ENCODE measurements at regions not wholly inside any gene's neighbourhood (a gene's known extent, or its start where the extent isn't known, plus 50 kb on each side); places are given as distances from the start of the nearest gene placed in this dataset.

- H4K20me1 ChIP-seq (ENCODE audit: insufficient read depth): no peaks in the 10 kb centered on the region
- 73% methylated on average over 2 of the region's 2 CpGs for WGBS (ENCODE audit: low lambda C conversion rate)
Measured at GRCh38 chr4:123479944-123480343, 83.3 kb downstream of the SPRY1 start.

GRCh38 chr4:123480706-123481418 is 84.3 kb downstream of the SPRY1 start:
- Histone ChIP-seq H3K4me2 (no peak overlapping the region), H3K4me1 (ENCODE audit: control insufficient read depth in 1 of 2, insufficient read depth in 2 of 2, low read depth in 1 of 2, low read length in 1 of 2) (no peaks in the 10 kb centered on the region; a peak in 1 of 4 replicates), H3K27ac (ENCODE audit: low read depth in 2 of 2, low read length in 1 of 2) (no peak overlapping the region; a peak in 1 of 4 replicates), H3K4me3 (ENCODE audit: low read depth in 2 of 2, low read length in 1 of 2) (no peak overlapping the region), H3K9me2 (no peaks in the 10 kb centered on the region), H3K79me2 (ENCODE audit: insufficient read depth) (no peaks in the 10 kb centered on the region), H3F3A (replicated peaks; ENCODE audit: insufficient read depth) (no peaks in the 10 kb centered on the region), H4K20me1 (ENCODE audit: insufficient read depth) (no peaks in the 10 kb centered on the region), H3K27me3 (ENCODE audit: insufficient read depth) (no peaks in the 10 kb centered on the region), H3K9ac (no peak overlapping the region), H3K36me3 (replicated peaks in 1 of 2; ENCODE audit: control insufficient read depth in 1 of 2, insufficient read depth in 2 of 2, low read length in 1 of 2) (no peaks in the 10 kb centered on the region), H2AFZ (ENCODE audit: low read depth) (0 out of 2 replicates have a peak overlapping the region, but pooled peaks have one; percentile 11), H3K9me3 (no peaks in the 10 kb centered on the region)
- WGBS (ENCODE audit: low lambda C conversion rate): 81% methylated on average over 7 of the region's 7 CpGs
- no peak for DNase-seq
- POLR2A ChIA-PET: no interaction called here
- CTCF ChIA-PET: interaction anchor here (0.6 to 1.8 kb wide), 2 partner anchors 14 to 181 kb away, joined by 3 to 5 read pairs; no protein-coding TSS in a partner anchor
- TF ChIP-seq FOSL2 (IDR thresholded peaks at IDR 0.05; ENCODE audit: borderline replicate concordance, low read depth) (peak; percentile 69; the same call in 1 of the 2 replicates), JUND (IDR thresholded peaks at IDR 0.05) (peak; percentile 50), FOXJ3 (CRISPR knock-in tag; IDR thresholded peaks at IDR 0.05) (no peak)

More at GRCh38 chr4:123479944-123480343, 83.3 kb downstream of the SPRY1 start:
- H3K4me3 ChIP-seq (ENCODE audit: low read depth in 2 of 2, low read length in 1 of 2): no peak overlapping the region
- H3K36me3 ChIP-seq (replicated peaks in 1 of 2; ENCODE audit: control insufficient read depth in 1 of 2, insufficient read depth in 2 of 2, low read length in 1 of 2): no peaks in the 10 kb centered on the region
- no peaks in the 10 kb centered on the region for H3F3A ChIP-seq (replicated peaks; ENCODE audit: insufficient read depth)
- H3K27ac ChIP-seq (ENCODE audit: low read depth in 2 of 2, low read length in 1 of 2): no peak overlapping the region
- no peaks in the 10 kb centered on the region for H3K79me2 ChIP-seq (ENCODE audit: insufficient read depth)
- no peaks in the 10 kb centered on the region for H3K27me3 ChIP-seq (ENCODE audit: insufficient read depth)
- H3K9me3 ChIP-seq: no peaks in the 10 kb centered on the region
- ChIA-PET POLR2A (no interaction called here), CTCF (interaction anchor here (0.6 kb wide), 1 partner anchor 182 kb away, joined by 3 read pairs; no protein-coding TSS in a partner anchor)
- H3K9ac ChIP-seq: no peak overlapping the region
- H3K4me2 ChIP-seq: no peak overlapping the region
- no peak overlapping the region for H2AFZ ChIP-seq (ENCODE audit: low read depth)
- TF ChIP-seq MEF2A (IDR thresholded peaks at IDR 0.05; ENCODE audit: borderline replicate concordance, low read depth): no peak
- no peak for TF ChIP-seq MAX (IDR thresholded peaks at IDR 0.05; ENCODE audit: low read depth)
- no peak for TF ChIP-seq PBX3 (IDR thresholded peaks at IDR 0.05)
- TF ChIP-seq TEAD4 (IDR thresholded peaks at IDR 0.05; ENCODE audit: borderline replicate concordance, insufficient read depth): no peak
- TF ChIP-seq RAD21 (IDR thresholded peaks at IDR 0.05; ENCODE audit: low read length): no peak
- no peak for TF ChIP-seq ELF1 (IDR thresholded peaks at IDR 0.05)
- no peak for TF ChIP-seq JUND (IDR thresholded peaks at IDR 0.05)
- no peak for TF ChIP-seq POLR2AphosphoS5 (IDR thresholded peaks at IDR 0.05; ENCODE audit: low read depth, low read length)
- TF ChIP-seq YY1 (IDR thresholded peaks at IDR 0.05; ENCODE audit: low read depth): no peak
- TF ChIP-seq EZH2phosphoT487 (IDR thresholded peaks at IDR 0.05; ENCODE audit: borderline replicate concordance, low read depth): no peak
- no peak for DNase-seq
- H3K9me2 ChIP-seq: no peaks in the 10 kb centered on the region
- H3K4me1 ChIP-seq (ENCODE audit: control insufficient read depth in 1 of 2, insufficient read depth in 2 of 2, low read depth in 1 of 2, low read length in 1 of 2): no peaks in the 10 kb centered on the region; a peak in 1 of 4 replicates

Measured in SK-N-SH (cell line).